HG03342 (cell line): ENCODE measurements at regions not wholly inside any gene's neighbourhood (a gene's known extent, or its start where the extent isn't known, plus 50 kb on each side); places are given as distances from the start of the nearest gene placed in this dataset.
"Not testable (repeated sequence)": the region's sequence is repeated elsewhere in the genome, so short reads cannot be mapped to it uniquely, and the experiment has no call there.

Source experiments
- ATAC-seq: cut with Tn5 transposase; IDR thresholded peaks from one replicate; pipeline ENCODE4 v1.9.1; 2021; ENCODE audit warnings: mild to moderate bottlenecking, moderate library complexity; ENCODE audit not compliant: unreplicated experiment

GRCh38 chr5:6241056-6241455 lies 137.3 kb downstream of the MED10 start:
- ATAC-seq = not testable (repeated sequence)

DNA sequence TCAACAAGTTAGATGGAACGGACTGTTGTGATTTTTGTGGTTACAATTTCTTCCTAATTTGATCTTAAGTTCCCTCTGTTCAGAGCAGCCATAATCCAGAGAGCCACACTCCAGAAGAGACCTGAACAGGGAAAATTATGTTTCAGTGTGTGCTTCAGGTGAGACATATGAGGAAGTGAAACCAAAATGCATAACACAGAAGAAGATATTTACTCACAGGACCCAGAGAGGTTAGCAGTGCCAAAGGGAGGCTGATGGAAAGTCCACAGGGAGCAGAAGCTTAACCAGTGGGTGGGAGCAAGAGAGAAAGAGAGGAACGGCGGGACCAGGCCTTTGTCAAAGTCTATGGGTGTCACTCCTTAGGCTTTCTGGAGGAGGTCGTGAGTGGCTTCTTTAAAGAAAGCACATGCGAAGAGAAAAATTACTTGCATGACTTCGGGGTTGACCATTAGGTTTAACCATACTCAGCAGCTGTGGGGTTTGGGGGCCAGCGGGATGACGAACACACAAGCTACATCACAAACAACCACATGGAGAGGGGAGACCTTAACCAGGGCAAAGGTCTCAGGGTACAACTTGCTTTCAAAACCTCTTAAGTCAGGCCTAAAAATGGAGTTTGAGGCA lies 141.4 kb downstream of the MED10 start:
- ATAC-seq = peak; percentile 84

GRCh38 chr5:6236170-6236793 lies 142.1 kb downstream of the MED10 start:
- peak; percentile 15 for ATAC-seq

DNA sequence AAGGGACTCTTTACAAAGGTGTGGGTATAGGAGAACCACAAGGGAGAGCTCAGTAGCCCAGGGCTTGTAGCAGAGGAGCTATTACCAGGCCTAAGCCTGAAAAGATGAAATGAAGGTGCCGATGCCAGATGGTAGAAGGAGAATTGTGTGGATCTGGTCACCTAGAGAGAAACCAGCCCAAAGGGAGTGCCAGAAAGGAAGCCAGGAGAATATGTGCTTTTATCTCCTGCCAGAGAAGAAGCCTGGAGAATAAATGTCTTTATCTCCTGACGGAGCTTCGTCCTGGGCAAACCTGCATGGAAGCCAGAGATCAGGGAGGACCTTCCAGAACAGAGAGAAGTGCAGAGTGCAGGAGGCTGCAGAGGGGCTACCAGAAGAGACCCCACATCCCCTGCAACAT lies 142.6 kb downstream of the MED10 start:
- no peak for ATAC-seq

DNA sequence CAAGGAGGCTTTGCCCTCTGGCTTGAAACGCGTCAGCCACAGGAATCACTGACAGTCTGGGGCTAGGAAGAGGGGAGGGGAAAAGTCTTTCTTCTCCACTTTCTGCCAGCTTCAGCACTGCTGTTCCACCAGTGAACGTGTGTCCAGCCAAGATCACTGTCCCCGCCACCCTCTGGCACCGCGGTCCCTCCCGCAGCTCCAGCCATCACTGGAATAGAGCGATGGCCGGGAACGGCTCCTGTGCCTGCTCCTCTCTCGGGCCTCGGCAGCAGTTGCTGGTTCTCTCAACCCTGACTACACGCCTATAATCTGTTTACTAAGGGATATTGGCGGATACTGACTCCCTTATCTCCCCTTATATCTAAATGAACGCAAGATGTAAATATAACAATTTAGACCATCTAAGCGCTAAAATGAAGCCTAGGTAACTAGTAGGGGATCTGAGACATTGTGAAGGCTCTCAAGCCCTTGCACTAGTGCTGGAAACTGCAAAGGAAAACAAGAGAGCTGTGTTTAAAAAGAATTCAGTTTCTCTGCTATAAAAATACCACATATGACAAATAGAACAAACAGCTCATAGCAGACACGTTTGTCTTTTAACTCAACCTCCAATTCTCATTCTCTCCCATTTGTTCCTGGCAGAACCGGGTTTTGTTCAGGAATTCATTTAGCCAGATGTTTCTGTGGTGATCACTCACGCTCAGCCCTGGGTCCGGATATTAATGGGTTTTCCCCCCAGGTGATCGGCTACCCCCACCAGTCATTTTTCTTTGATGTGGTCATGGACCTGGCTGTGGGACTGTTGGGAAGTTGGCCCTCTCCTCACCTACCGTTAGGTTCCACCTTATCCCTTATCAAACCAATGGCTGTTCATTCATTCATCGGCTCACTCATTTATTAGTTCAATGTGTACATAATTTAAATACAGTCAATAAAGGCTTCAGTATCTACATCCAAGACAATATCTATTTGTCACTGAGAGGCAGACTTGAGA lies 149.8 kb downstream of the MED10 start:
- no peak for ATAC-seq

DNA sequence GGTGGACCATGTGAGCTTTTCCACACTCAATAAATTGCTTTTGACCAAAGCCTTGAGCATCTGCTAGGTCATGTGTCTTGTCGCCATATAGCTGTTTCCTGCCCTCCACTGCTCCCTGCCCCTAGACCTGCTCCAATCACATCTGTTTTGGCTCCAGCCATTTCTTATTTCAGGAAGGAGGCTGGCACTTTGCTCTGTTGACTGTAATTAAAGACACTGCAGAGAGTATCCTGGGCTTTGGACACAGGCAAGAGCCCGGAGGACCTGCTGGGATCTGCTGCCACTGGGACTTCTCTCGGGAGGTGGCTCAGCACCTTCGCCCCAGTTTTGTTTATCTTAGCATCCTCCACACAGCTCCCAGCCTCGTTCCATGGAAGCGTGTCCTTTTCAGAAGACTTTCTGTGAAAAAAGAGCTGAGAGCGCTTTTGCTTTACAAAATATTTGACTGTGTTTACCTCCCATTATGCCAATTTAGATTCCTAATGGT lies 153.2 kb downstream of the MED10 start:
- ATAC-seq = no peak

- no peak for ATAC-seq
Measured at GRCh38 chr5:6224406-6224805, 153.9 kb downstream of the MED10 start.

DNA sequence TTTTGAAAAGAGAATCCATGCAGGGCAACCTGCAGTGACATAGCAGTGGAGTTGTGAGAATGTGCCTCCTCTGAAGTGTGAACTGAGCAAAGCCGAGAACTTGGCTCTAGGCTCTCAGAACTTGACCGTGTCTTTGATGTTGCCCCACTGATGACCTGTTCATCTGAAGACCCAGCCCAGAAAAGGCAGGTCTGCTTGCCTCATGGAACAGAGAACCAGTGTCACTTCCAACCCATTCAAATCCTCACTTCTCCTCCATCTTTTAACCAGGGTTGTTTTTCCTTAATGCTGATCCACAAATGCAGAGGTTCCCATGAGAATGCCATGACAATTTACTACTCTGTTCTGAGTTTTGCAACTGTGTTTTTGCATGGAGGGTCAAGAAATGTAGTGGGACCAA lies 155.4 kb downstream of the MED10 start:
- ATAC-seq = no peak

DNA sequence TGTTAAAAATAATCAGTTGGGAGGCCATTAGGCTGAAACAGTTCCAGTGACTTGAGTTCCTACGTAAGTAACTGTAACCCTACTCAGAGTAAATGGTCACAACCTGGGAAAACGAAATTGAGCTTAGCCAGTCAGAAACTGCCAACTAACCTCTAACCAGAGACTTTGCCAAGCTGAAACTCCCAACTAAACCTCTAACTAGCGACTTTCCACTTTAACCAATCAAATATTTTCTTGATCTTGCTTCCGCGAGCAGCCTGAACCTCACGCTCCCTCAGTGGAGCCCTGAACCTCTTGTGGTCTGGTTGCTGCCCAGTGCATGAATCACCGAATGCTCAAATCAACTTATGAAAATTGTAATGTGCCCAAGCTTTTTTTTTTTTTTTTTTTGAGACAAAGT lies 156.2 kb downstream of the MED10 start:
- ATAC-seq = no peak

GRCh38 chr5:6221141-6221626 lies 157.2 kb downstream of the MED10 start:
- ATAC-seq = no peak

GRCh38 chr5:6220346-6221088 lies 157.8 kb downstream of the MED10 start:
- no peak for ATAC-seq

DNA sequence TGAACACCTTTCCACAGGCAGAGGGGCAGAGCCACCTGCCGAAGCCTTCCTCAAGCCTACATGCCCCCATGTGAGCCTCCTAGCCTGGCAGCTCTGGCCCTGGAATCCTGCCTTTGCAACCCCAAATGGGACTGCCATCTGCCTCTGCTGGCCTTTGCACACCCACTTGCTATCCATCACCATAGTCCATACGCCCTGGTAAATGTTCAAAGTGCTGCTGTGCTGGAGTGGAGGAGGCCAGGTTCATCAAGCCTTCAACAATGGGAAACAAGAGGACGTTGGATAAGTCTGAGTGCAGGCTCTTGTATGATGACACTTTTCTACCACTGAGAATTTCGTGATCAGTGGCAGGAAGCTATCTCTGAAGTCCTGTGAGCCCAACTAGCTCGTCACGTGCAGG lies 159.8 kb downstream of the MED10 start:
- no peak for ATAC-seq

- ATAC-seq = no peak
Measured at GRCh38 chr5:6218116-6218515, 160.2 kb downstream of the MED10 start.

GRCh38 chr5:6216471-6217075 lies 161.8 kb downstream of the MED10 start:
- ATAC-seq = no peak

GRCh38 chr5:6215891-6216290 lies 162.5 kb downstream of the MED10 start:
- no peak for ATAC-seq

DNA sequence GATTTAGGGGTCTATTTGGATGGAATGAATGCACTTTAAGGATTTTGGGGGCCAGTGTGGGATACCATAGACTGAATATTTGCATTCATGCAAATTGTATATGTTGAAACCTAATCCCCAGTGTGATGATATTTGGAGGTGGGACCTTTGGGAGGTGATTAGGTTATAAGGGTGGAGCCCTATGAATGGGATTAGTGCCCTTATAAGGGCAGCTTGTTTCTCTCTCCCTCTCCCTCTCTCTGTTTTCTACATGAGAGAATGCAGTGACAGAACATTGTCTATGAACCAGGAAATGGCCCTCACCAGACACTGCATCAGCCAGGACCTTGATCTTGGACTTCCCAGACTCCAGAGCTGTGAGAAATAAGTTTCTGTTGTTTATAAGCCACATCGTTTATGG lies 166.1 kb downstream of the MED10 start:
- no peak for ATAC-seq

DNA sequence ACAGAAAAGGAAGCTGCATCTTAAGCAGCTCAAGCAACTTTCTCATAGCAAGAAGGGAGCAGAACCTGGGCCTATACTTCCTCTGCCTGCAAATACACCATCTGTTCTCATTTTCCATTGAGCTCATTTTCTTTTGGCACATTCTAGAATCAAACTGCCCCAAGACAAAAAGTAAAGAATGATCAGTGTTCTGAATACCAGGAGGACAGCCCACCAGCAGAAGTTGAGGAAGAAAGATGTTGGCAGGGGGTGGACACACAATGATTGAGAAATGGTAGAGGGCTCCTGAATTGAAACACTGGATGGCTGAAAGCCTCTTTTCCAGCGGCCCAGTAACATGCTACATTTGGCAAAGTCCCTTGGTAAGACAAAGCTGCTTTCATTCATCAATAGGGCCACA lies 171.8 kb downstream of the MED10 start:
- no peak for ATAC-seq

GRCh38 chr5:6202968-6203365 lies 175.4 kb downstream of the MED10 start:
- no peak for ATAC-seq

DNA sequence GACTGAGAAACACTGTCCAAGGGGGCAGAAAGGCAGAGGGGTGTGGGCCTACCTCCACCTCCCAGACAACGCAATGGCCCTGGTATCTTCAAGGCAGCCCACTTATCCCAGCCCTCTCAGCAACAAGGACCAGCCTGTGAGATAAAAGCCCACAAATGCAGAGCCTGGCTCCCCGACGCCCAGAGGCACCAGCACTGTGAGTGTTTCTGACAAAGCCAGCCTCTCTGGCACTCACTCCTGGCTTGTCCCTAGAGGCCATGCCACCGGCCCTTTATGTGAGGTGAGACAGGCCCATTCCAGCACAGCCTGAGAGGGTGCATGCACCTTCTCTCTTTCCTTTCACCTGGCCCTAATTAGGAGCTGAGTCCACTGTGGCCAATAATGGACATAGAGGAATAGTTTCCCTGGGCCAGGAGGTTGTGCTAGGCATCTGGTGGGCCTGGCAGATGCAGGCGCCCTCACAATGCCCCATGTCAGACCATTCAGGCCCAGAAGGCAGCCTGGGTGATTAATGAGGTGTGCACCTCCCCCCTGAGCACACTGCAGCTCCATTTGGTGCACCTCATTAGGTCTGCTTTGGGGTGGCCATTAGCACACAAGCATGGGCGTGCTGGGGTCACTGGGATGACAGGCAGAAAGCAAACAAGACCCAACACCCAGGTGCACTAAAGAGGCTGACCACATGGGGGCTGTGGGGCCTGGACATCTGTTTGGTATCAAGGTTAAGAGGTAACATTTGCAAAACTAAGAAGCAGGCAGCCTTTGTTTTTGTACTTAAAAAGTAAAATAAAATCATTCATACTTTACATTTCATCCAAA lies 176.0 kb downstream of the MED10 start:
- no peak for ATAC-seq
